ENCODE measurements at regions not wholly inside any gene's neighbourhood (a gene's known extent, or its start where the extent isn't known, plus 50 kb on each side); places are given as distances from the start of the nearest gene placed in this dataset.

- DNase-seq, result no peak
- Histone ChIP-seq H3K4me3 (replicated peaks in 1 of 3) (no peak overlapping the region), H3K4me1 (no peaks in the 10 kb centered on the region), H3K27ac (no peak overlapping the region), H3K27me3 (no peaks in the 10 kb centered on the region), H3K36me3 (no peaks in the 10 kb centered on the region), H3K9me3 (no peaks in the 10 kb centered on the region)
- WGBS, 2 donors, result 68 to 83% methylated on average over 4 of the region's 4 CpGs
- intact Hi-C loops (cut with DNase I), result no loop called here
- TF ChIP-seq POLR2A (IDR thresholded peaks at IDR 0.05) (no peak), CTCF (IDR thresholded peaks at IDR 0.05) (no peak)
Measured at GRCh38 chr10:8712656-8713055, 658.2 kb downstream of the GATA3 start.

- 90 to 94% methylated on average over 3 to 4 of the region's 4 CpGs for WGBS, 2 donors
- no peak for DNase-seq
- Histone ChIP-seq H3K9me3 (no peaks in the 10 kb centered on the region), H3K4me1 (no peaks in the 10 kb centered on the region), H3K4me3 (replicated peaks in 1 of 3) (no peak overlapping the region), H3K36me3 (no peaks in the 10 kb centered on the region), H3K27ac (no peak overlapping the region), H3K27me3 (no peaks in the 10 kb centered on the region)
- intact Hi-C loops (cut with DNase I), result no loop called here
- TF ChIP-seq CTCF (IDR thresholded peaks at IDR 0.05) (no peak), POLR2A (IDR thresholded peaks at IDR 0.05) (no peak)
Measured at GRCh38 chr10:8719971-8720370, 665.5 kb downstream of the GATA3 start.

GRCh38 chr10:8721650-8722049 is 667.2 kb downstream of the GATA3 start:
- Histone ChIP-seq H3K4me1 (no peaks in the 10 kb centered on the region), H3K27me3 (no peaks in the 10 kb centered on the region), H3K4me3 (replicated peaks in 1 of 3) (no peak overlapping the region), H3K27ac (no peak overlapping the region), H3K9me3 (no peaks in the 10 kb centered on the region), H3K36me3 (no peaks in the 10 kb centered on the region)
- intact Hi-C loops (cut with DNase I), result no loop called here
- no peak for DNase-seq
- WGBS, 2 donors, result 55 to 89% methylated on average over 3 of the region's 3 CpGs
- no peak for TF ChIP-seq POLR2A (IDR thresholded peaks at IDR 0.05)
- TF ChIP-seq CTCF (IDR thresholded peaks at IDR 0.05), result no peak

GRCh38 chr10:8722835-8723234 is 668.3 kb downstream of the GATA3 start:
- Histone ChIP-seq H3K27me3 (no peaks in the 10 kb centered on the region), H3K4me3 (replicated peaks in 1 of 3) (no peak overlapping the region), H3K27ac (no peak overlapping the region), H3K4me1 (no peaks in the 10 kb centered on the region), H3K9me3 (no peaks in the 10 kb centered on the region), H3K36me3 (no peaks in the 10 kb centered on the region)
- intact Hi-C loops (cut with DNase I), result no loop called here
- no peak for DNase-seq
- no peak for TF ChIP-seq POLR2A (IDR thresholded peaks at IDR 0.05)
- TF ChIP-seq CTCF (IDR thresholded peaks at IDR 0.05), result no peak
- 89 to 93% methylated on average over 4 of the region's 4 CpGs for WGBS, 2 donors

GRCh38 chr10:8725343-8725742 is 670.9 kb downstream of the GATA3 start:
- H3K4me3 ChIP-seq (replicated peaks in 1 of 3), result no peak overlapping the region
- H3K9me3 ChIP-seq, result no peaks in the 10 kb centered on the region
- no peaks in the 10 kb centered on the region for H3K4me1 ChIP-seq
- no peak for DNase-seq
- H3K27ac ChIP-seq, result no peak overlapping the region
- intact Hi-C loops (cut with DNase I), result no loop called here
- H3K36me3 ChIP-seq, result no peaks in the 10 kb centered on the region
- 88 to 93% methylated on average over 8 of the region's 8 CpGs for WGBS, 2 donors
- TF ChIP-seq POLR2A (IDR thresholded peaks at IDR 0.05) (no peak), CTCF (IDR thresholded peaks at IDR 0.05) (no peak)
- no peaks in the 10 kb centered on the region for H3K27me3 ChIP-seq

Measured in thyroid gland (tissue), 4 donors.